ENCODE measurements at regions not wholly inside any gene's neighbourhood (a gene's known extent, or its start where the extent isn't known, plus 50 kb on each side); places are given as distances from the start of the nearest gene placed in this dataset.

DNA sequence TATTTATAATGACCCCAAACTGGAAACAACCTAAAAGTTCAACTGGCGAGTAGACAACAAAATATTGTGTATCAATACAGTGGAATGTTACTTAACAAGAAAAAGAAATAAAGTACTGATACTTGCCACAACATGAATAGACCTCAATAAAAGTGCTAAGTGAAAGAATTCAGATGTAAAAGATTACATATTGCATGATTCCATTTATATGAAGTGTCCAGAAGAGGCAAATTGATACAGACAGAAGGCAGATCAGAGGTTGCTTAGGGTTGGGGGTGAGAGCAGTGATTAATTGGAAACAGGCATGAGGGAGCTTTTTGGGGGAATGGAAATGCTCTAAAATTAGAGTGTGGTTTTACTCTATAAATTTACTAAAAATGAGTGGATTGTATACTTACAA is 183.3 kb downstream of the SATB1 start:
- no peak for ATAC-seq
- no peaks in the 10 kb centered on the region for H3K36me3 ChIP-seq
- TF ChIP-seq, protein P1, sequence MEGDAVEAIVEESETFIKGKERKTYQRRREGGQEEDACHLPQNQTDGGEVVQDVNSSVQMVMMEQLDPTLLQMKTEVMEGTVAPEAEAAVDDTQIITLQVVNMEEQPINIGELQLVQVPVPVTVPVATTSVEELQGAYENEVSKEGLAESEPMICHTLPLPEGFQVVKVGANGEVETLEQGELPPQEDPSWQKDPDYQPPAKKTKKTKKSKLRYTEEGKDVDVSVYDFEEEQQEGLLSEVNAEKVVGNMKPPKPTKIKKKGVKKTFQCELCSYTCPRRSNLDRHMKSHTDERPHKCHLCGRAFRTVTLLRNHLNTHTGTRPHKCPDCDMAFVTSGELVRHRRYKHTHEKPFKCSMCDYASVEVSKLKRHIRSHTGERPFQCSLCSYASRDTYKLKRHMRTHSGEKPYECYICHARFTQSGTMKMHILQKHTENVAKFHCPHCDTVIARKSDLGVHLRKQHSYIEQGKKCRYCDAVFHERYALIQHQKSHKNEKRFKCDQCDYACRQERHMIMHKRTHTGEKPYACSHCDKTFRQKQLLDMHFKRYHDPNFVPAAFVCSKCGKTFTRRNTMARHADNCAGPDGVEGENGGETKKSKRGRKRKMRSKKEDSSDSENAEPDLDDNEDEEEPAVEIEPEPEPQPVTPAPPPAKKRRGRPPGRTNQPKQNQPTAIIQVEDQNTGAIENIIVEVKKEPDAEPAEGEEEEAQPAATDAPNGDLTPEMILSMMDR (IDR thresholded peaks at IDR 0.05) = no peak
- no peaks in the 10 kb centered on the region for H3K9me3 ChIP-seq
- intact Hi-C loops (cut with DNase I) = no loop called here
- H3K27me3 ChIP-seq = no peaks in the 10 kb centered on the region
- no peaks in the 10 kb centered on the region for H3K4me1 ChIP-seq
- no peak overlapping the region for H3K4me3 ChIP-seq
- no peak for DNase-seq
- no peak overlapping the region for H3K27ac ChIP-seq

DNA sequence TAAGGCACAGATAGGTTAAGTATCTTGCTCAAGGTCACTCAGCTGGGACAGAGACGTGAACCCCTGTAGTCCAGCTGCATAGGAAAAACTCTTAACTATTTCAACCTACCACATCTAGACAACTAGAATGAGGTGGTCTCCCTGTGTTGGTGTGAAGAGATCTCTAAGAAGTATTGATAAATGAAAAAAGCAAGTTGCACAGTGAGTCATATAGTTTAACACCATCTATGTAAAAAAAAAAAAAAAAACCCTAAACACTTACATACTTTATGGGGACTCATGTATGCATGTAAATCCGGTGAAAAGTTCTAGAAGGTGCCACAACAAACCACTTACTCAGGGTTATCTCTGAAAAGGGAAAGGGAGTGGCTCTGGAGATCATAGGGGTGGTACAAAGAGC is 185.5 kb downstream of the SATB1 start:
- no peaks in the 10 kb centered on the region for H3K9me3 ChIP-seq
- DNase-seq = no peak
- H3K27me3 ChIP-seq = no peaks in the 10 kb centered on the region
- intact Hi-C loops (cut with DNase I) = no loop called here
- H3K27ac ChIP-seq = no peak overlapping the region
- no peaks in the 10 kb centered on the region for H3K36me3 ChIP-seq
- TF ChIP-seq, protein P1 (IDR thresholded peaks at IDR 0.05) = no peak
- no peak for ATAC-seq
- H3K4me1 ChIP-seq = no peaks in the 10 kb centered on the region
- no peak overlapping the region for H3K4me3 ChIP-seq

DNA sequence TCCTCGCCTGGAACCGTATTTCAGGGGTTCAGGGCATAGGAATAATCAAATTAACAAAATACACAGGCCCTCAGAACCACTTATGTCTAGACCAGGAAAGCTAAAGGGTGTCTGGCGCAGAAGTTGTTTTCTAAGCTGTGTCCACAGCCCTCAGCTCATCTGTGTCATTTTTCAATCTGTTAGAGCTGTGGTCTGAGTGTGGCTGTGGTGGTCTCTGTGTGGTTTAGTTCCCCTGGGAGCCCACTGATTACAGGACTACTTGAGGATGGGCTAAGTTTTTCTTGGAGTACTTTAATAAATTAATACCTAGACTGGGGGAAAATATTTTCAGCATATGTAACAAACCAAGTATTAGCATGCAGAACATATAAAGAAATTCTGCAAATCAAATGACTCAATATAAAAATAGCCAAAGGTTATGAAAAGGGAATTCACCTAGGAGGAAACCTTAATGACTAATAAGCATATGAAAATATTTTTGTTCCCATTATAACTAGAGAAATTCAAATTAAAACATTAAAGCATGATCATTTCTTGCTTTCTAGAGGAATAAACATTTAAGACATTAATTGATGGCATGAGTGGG is 186.3 kb downstream of the SATB1 start:
- Histone ChIP-seq H3K9me3 (no peaks in the 10 kb centered on the region), H3K36me3 (no peaks in the 10 kb centered on the region), H3K27ac (no peak overlapping the region), H3K4me3 (no peak overlapping the region), H3K27me3 (no peaks in the 10 kb centered on the region), H3K4me1 (no peaks in the 10 kb centered on the region)
- TF ChIP-seq, protein P1 (IDR thresholded peaks at IDR 0.05) = no peak
- no peak for ATAC-seq
- intact Hi-C loops (cut with DNase I) = no loop called here
- no peak for DNase-seq

DNA sequence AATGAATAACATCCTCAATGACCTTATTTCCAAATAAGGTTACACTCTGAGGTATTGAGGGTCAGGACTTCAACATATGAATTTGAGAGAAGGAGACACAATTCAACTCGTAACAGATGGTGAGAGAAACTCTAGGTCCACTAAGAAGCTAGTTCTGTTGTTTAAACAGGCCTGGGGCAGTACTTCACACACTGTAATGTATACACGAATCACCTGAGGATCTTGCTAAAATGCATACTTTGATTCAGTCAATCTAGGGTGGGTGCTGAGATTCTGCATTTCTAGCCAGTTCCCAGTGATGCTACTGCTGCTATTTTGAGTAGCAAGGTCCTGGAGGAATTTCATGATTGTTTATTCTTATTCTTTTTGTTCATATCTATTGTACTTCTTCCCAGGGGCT is 186.8 kb downstream of the SATB1 start:
- Histone ChIP-seq H3K9me3 (no peaks in the 10 kb centered on the region), H3K4me3 (no peak overlapping the region), H3K4me1 (no peaks in the 10 kb centered on the region), H3K27ac (no peak overlapping the region), H3K36me3 (no peaks in the 10 kb centered on the region), H3K27me3 (no peaks in the 10 kb centered on the region)
- DNase-seq (no peak), ATAC-seq (no peak)
- intact Hi-C loops (cut with DNase I) = no loop called here
- TF ChIP-seq, protein P1 (IDR thresholded peaks at IDR 0.05) = no peak

DNA sequence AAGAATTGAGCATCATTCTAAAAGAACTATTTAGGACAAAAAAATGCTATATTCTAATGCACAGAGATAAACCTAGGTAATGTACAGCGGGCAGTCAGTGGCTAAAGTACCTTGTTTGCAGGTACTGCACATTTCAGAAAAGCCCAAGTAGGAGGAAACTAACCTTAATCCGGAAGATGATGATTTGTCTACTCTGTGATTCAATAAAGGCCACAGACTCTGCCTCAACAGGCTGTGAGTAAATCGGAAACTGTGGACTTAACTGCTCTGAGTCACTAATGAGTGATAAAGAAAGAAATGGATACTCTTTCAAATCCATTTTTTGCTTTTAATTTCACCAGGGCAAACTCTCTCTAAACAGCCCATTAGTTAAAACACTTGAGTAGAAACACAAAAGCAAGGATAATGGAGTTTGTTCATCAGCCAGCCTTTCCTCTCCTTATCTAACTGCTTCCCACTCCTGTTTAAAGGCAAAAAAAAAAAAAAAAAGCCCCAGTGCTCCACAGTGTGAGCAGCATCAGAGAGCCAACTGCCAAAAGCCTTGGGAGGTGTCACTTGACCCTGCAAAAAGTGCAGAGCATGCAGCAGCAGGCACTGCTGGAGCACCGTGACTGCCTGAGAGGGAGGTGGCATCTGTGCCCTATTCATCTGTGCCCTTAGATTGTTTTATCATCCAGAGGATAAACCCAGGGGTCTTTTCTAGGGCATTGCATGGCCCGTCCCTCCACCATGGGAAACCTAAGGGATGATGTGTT is 187.7 kb downstream of the SATB1 start:
- DNase-seq = no peak
- no peak for ATAC-seq
- intact Hi-C loops (cut with DNase I) = no loop called here
- Histone ChIP-seq H3K36me3 (no peaks in the 10 kb centered on the region), H3K4me3 (no peak overlapping the region), H3K9me3 (no peaks in the 10 kb centered on the region), H3K4me1 (no peaks in the 10 kb centered on the region), H3K27me3 (no peaks in the 10 kb centered on the region), H3K27ac (no peak overlapping the region)
- TF ChIP-seq, protein P1 (IDR thresholded peaks at IDR 0.05) = no peak

Data from upper lobe of right lung (tissue), 1 donor.